Head of caudate nucleus (tissue), 42 donors: ENCODE measurements at regions not wholly inside any gene's neighbourhood (a gene's known extent, or its start where the extent isn't known, plus 50 kb on each side); places are given as distances from the start of the nearest gene placed in this dataset.
"Not testable (repeated sequence)": the region's sequence is repeated elsewhere in the genome, so short reads cannot be mapped to it uniquely, and the experiment has no call there.

Experiments used
- DNase-seq, 42 donors: peaks; one replicate each; pipeline versions ENCODE4 v3.0.0 to v3.0.0-alpha.2; 2020 to 2021; ENCODE audit warnings: mixed read lengths in 7 of 42
- intact Hi-C: fragments of 100-400 bp; cut with DNase I; formaldehyde crosslinking; loops from one replicate; pipeline ENCODE4 v1.15.0; 2022

- intact Hi-C loops = no loop called here
- DNase-seq = no peak
Measured at GRCh38 chr2:191476901-191477300, 201.0 kb upstream of the NABP1 start.

GRCh38 chr2:191478799-191479679, 198.9 kb upstream of the NABP1 start:
- no peak for DNase-seq
- intact Hi-C loops = no loop called here

- DNase-seq = no peak
- intact Hi-C loops = no loop called here
Measured at GRCh38 chr2:191479680-191480023, 198.3 kb upstream of the NABP1 start.

- intact Hi-C loops = no loop called here
- no peak for DNase-seq
Measured at GRCh38 chr2:191481305-191482070, 196.4 kb upstream of the NABP1 start.

- no peak for DNase-seq
- intact Hi-C loops = no loop called here
Measured at GRCh38 chr2:191483117-191483516, 194.8 kb upstream of the NABP1 start.

- DNase-seq = peak in 41 of 42 donors; percentile 35 to 92 (median 66)
- intact Hi-C loops = no loop called here
Measured at GRCh38 chr2:191486584-191487320, 191.2 kb upstream of the NABP1 start.

GRCh38 chr2:191488135-191488534, 189.8 kb upstream of the NABP1 start:
- intact Hi-C loops = no loop called here
- no peak for DNase-seq

- intact Hi-C loops = no loop called here
- DNase-seq = no peak
Measured at GRCh38 chr2:191489177-191489576, 188.8 kb upstream of the NABP1 start.

- intact Hi-C loops = no loop called here
- no peak for DNase-seq
Measured at GRCh38 chr2:191496838-191497237, 181.1 kb upstream of the NABP1 start.

GRCh38 chr2:191497822-191498221, 180.1 kb upstream of the NABP1 start:
- intact Hi-C loops = no loop called here
- DNase-seq = no peak

GRCh38 chr2:191499050-191499449, 178.9 kb upstream of the NABP1 start:
- no peak for DNase-seq
- intact Hi-C loops = no loop called here

GRCh38 chr2:191499874-191500565, 177.9 kb upstream of the NABP1 start:
- DNase-seq = no peak
- intact Hi-C loops = loop anchor here (10.0 kb wide), 1 partner anchor 275 kb away; no protein-coding TSS in a partner anchor

- DNase-seq = no peak
- intact Hi-C loops = loop anchor here (10.0 kb wide), 1 partner anchor 276 kb away; no protein-coding TSS in a partner anchor
Measured at GRCh38 chr2:191500566-191500883, 177.4 kb upstream of the NABP1 start.

GRCh38 chr2:191500884-191501560, 176.9 kb upstream of the NABP1 start:
- DNase-seq = no peak

GRCh38 chr2:191501561-191502168, 176.3 kb upstream of the NABP1 start:
- no peak for DNase-seq
- intact Hi-C loops = loop anchor here (10.0 kb wide), 1 partner anchor 277 kb away; no protein-coding TSS in a partner anchor

More at GRCh38 chr2:191500884-191501560, 176.9 kb upstream of the NABP1 start:
- intact Hi-C loops = loop anchor here (10.0 kb wide), 1 partner anchor 276 kb away; no protein-coding TSS in a partner anchor

GRCh38 chr2:191506515-191506914, 171.4 kb upstream of the NABP1 start:
- DNase-seq = no peak
- intact Hi-C loops = loop anchor here (10.0 kb wide), 1 partner anchor 282 kb away; no protein-coding TSS in a partner anchor

GRCh38 chr2:191507252-191507853, 170.6 kb upstream of the NABP1 start:
- not testable (repeated sequence) for DNase-seq
- intact Hi-C loops = loop anchor here (10.0 kb wide), 1 partner anchor 283 kb away; no protein-coding TSS in a partner anchor
